ENCODE measurements at regions not wholly inside any gene's neighbourhood (a gene's known extent, or its start where the extent isn't known, plus 50 kb on each side); places are given as distances from the start of the nearest gene placed in this dataset.

GRCh38 chr2:215615067-215615802 lies 179.4 kb upstream of the FN1 start:
- Histone ChIP-seq H3K27me3 (no peaks in the 10 kb centered on the region), H3K36me3 (no peaks in the 10 kb centered on the region), H3K27ac (no peak overlapping the region), H3K4me3 (no peak overlapping the region), H3K4me1 (no peaks in the 10 kb centered on the region), H3K9me3 (no peaks in the 10 kb centered on the region)
- no peak for TF ChIP-seq CTCF (IDR thresholded peaks at IDR 0.05)
- DNase-seq: no peak

DNA sequence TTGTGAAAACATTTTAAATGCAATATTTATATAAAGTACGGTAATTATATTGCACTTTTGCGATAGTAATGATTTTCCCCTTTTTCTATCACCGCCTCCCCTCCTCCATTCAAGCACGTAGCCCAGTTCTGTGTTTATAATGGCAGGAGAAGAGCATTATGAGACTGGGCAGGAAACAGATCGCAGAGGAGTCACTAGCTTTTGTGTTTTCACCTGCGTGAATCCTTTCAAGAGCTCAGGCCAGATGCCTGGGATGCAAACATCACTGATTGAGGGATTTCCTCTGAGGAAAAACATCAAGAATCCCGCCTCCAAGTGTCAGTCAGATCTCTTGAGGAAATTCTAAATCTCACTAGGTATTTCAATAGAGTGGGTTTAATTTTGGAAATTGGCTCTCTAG lies 178.4 kb upstream of the FN1 start:
- Histone ChIP-seq H3K9me3 (no peaks in the 10 kb centered on the region), H3K4me3 (no peak overlapping the region), H3K36me3 (no peaks in the 10 kb centered on the region), H3K4me1 (no peaks in the 10 kb centered on the region), H3K27me3 (no peaks in the 10 kb centered on the region), H3K27ac (no peak overlapping the region)
- DNase-seq: no peak
- TF ChIP-seq CTCF (IDR thresholded peaks at IDR 0.05) (no peak), POLR2A (IDR thresholded peaks at IDR 0.05) (no peak)

DNA sequence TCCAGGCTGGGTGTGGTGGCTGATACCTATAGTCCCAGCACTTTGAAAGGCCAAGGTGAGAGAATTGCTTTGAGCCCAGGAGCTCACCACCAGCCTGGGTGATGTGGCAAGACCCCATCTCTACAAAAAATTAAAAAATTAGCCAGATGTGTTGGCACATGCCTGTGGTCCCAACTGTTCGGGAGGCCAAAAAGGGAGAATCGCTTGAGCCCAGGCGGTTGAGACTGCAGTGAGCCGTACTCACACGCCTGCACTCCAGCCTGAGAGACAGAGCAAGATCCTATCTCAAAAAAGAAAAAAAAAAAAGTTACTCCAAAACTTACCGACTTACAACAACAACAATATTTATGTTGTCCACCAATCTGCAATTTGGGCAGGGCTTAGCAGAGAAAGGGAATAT lies 178.0 kb upstream of the FN1 start:
- DNase-seq: no peak
- H3K4me1 ChIP-seq: no peaks in the 10 kb centered on the region
- H3K27me3 ChIP-seq: no peaks in the 10 kb centered on the region
- H3K27ac ChIP-seq: no peak overlapping the region
- no peaks in the 10 kb centered on the region for H3K36me3 ChIP-seq
- H3K4me3 ChIP-seq: no peak overlapping the region
- TF ChIP-seq CTCF (IDR thresholded peaks at IDR 0.05) (no peak), POLR2A (IDR thresholded peaks at IDR 0.05) (no peak)
- H3K9me3 ChIP-seq: no peaks in the 10 kb centered on the region

- no peaks in the 10 kb centered on the region for H3K4me1 ChIP-seq
- H3K9me3 ChIP-seq: no peaks in the 10 kb centered on the region
- H3K27ac ChIP-seq: no peak overlapping the region
- DNase-seq: no peak
- no peak overlapping the region for H3K4me3 ChIP-seq
- no peaks in the 10 kb centered on the region for H3K27me3 ChIP-seq
- TF ChIP-seq CTCF (IDR thresholded peaks at IDR 0.05) (no peak), POLR2A (IDR thresholded peaks at IDR 0.05) (no peak)
- H3K36me3 ChIP-seq: no peaks in the 10 kb centered on the region
These were observed 177.4 kb upstream of the FN1 start for GRCh38 chr2:215613280-215613679.

DNA sequence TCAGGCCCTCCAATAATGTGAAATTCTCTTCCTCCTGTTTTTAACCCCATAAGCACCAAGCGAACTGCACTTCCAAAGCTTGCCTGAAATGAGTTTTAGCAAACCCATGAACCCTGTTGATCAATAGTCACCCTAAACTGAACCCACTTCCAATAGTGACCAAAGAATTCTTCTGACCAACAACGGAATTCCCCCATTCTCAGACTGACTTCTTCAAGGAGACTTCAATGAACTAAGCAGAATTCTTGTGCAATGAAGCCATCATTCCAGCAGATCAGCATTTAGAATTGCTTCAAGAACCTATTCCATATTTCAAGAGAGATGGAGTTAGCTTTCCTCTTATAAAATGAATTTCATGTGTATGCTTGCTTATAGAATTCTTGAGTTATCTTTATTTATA lies 176.9 kb upstream of the FN1 start:
- no peaks in the 10 kb centered on the region for H3K4me1 ChIP-seq
- no peak for TF ChIP-seq CTCF (IDR thresholded peaks at IDR 0.05)
- TF ChIP-seq POLR2A (IDR thresholded peaks at IDR 0.05): no peak
- H3K27ac ChIP-seq: no peak overlapping the region
- H3K36me3 ChIP-seq: no peaks in the 10 kb centered on the region
- H3K9me3 ChIP-seq: no peaks in the 10 kb centered on the region
- no peak for DNase-seq
- H3K27me3 ChIP-seq: no peaks in the 10 kb centered on the region
- H3K4me3 ChIP-seq: no peak overlapping the region
